Neutrophil (primary cell): ENCODE measurements at regions not wholly inside any gene's neighbourhood (a gene's known extent, or its start where the extent isn't known, plus 50 kb on each side); places are given as distances from the start of the nearest gene placed in this dataset.

ENCODE experiments used
- H3K27ac ChIP-seq: fragments of 200-600 bp; sonication (generic); 2 replicates; pipeline ENCODE4 v1.5.1; 2016; ENCODE audit warnings: mild to moderate bottlenecking, moderate library complexity
- H3K27me3 ChIP-seq: fragments of 200-600 bp; sonication (generic); 2 replicates; pipeline ENCODE4 v1.6.0; 2016; ENCODE audit warnings: mild to moderate bottlenecking
- H3K36me3 ChIP-seq: fragments of 200-600 bp; sonication (generic); 2 replicates; pipeline ENCODE4 v1.5.1; 2017
- H3K4me1 ChIP-seq, 2 experiments: fragments of 200-600 bp in 1 of 2; sonication (generic) in 1 of 2; 1 replicate in 1 of 2; 2 replicates in 1 of 2; pipeline versions ENCODE4 v1.5.1 to v1.6.1; 2013 to 2016; ENCODE audit warnings: low read depth in 1 of 2, low read length in 1 of 2, mild to moderate bottlenecking in 1 of 2, moderate library complexity in 1 of 2; ENCODE audit not compliant: control insufficient read depth in 1 of 2, insufficient read depth in 1 of 2
- H3K4me3 ChIP-seq, 2 experiments: fragments of 200-600 bp in 1 of 2; sonication (generic) in 1 of 2; 1 replicate in 1 of 2; 2 replicates in 1 of 2; pipeline ENCODE4 v1.5.1; 2013 to 2016; ENCODE audit warnings: low read depth in 1 of 2, low read length in 1 of 2, mild to moderate bottlenecking in 1 of 2, moderate library complexity in 1 of 2
- H3K9me3 ChIP-seq: fragments of 200-600 bp; sonication (generic); 2 replicates; pipeline ENCODE4 v1.5.1; 2016
- CTCF ChIP-seq: fragments of 200-600 bp; sonication (generic); IDR thresholded peaks from 2 replicates; pipeline ENCODE4 v1.5.1; 2016; ENCODE audit warnings: antibody characterized with exemption

DNA sequence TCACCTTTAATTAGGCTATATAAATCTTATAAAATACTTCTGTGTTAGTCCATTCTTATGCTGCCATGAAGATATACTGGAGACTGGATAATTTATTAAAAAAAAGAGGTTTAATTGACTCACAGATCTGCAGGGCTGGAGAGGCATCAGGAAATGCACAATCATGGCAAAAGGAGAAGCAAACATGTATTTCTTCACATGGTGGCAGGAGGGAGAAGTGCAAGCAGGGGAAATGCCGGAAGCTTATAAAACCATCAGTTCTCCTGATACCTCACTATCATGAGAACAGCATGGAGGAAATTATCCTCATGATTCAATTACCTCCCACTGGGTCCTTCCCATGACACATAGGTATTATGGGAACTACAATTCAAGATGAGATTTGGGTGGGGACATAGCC is 504.4 kb downstream of the RIT2 start:
- no peaks in the 10 kb centered on the region for H3K4me1 ChIP-seq
- no peaks in the 10 kb centered on the region for H3K9me3 ChIP-seq
- H3K4me3 ChIP-seq: no peak overlapping the region
- no peak for TF ChIP-seq CTCF
- H3K27me3 ChIP-seq: no peaks in the 10 kb centered on the region
- no peak overlapping the region for H3K27ac ChIP-seq
- no peaks in the 10 kb centered on the region for H3K36me3 ChIP-seq

DNA sequence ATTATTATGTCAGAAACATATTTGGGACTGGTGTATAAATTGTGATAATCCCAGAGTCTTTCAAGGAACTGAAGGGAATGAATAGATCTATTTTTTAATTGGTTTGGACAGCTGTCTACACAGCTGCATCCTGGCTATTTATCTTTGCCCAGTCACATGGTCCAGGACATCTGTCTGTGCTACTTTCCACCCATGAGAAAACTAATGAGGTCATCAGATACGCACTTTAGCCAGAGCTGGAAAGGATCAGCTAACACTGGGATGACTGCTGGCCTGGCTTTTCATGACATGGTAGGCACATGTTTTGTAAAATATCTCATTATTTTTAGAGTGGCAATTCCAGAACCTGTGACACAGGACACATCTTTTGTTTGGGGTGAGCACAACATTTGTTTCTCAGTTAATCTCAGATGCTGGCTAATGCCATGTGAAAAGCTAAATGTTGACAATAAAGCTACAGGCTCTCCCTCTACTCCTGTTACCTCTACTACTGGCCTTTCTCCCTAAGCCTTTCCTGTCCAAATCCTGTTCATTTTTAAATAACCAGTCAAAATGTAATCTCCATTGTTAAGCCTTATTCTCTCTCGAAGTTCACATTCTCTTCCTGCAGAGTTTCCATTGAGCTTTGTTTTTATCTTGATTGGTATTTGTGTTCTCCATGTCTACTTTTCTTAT is 500.7 kb downstream of the RIT2 start:
- no peaks in the 10 kb centered on the region for H3K36me3 ChIP-seq
- H3K27ac ChIP-seq: no peak overlapping the region
- no peak for TF ChIP-seq CTCF

DNA sequence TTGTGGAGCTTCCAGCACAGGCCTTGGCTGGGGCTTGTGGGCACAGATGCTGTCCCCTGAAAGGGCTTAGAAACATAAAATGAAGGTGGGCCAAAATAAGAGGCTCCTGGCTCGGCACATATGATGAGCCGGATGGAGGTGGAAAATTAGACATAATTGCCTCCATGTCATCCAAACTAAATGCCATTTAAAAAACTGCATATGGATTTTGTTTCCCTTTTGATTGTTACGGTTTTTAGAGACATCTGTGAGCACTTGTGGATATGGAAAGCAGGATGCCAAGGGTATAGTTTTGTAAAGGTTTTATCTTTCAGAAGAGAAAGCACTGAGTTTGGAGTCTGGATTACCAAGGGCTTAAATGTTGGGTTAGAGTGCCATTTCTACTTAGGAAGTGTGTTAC is 498.3 kb downstream of the RIT2 start:
- Histone ChIP-seq H3K9me3 (no peaks in the 10 kb centered on the region), H3K4me3 (no peak overlapping the region), H3K36me3 (no peaks in the 10 kb centered on the region), H3K27me3 (no peaks in the 10 kb centered on the region), H3K27ac (no peak overlapping the region), H3K4me1 (no peaks in the 10 kb centered on the region)
- TF ChIP-seq CTCF: no peak

More for the DNA sequence above, 500.7 kb downstream of the RIT2 start:
- no peaks in the 10 kb centered on the region for H3K9me3 ChIP-seq
- no peak overlapping the region for H3K4me3 ChIP-seq
- H3K27me3 ChIP-seq: no peaks in the 10 kb centered on the region
- H3K4me1 ChIP-seq: no peaks in the 10 kb centered on the region

- no peaks in the 10 kb centered on the region for H3K9me3 ChIP-seq
- no peak for TF ChIP-seq CTCF
- H3K27ac ChIP-seq: no peak overlapping the region
- no peaks in the 10 kb centered on the region for H3K27me3 ChIP-seq
- no peaks in the 10 kb centered on the region for H3K4me1 ChIP-seq
- no peak overlapping the region for H3K4me3 ChIP-seq
- H3K36me3 ChIP-seq: no peaks in the 10 kb centered on the region
Measured at GRCh38 chr18:42619771-42620170, 495.7 kb downstream of the RIT2 start.

DNA sequence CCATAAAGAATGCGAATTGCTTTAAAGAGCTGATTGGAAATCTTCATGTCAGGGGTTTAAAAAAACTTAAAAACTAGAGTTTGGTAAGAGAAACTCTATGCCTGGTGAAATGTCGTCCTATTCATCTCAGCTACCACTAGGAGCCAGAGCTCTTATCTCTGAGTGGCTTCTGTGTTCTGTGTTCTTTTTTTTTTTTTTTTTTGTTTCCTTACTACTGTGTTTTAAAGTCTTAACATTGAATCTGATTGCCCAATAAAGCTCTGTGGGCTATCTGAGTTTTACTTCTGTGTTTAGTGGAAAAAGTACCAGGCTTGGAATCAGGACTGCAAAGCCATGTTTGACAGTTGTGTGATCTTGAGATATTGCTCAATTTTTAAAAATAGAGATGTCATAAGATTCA is 494.8 kb downstream of the RIT2 start:
- no peak for TF ChIP-seq CTCF

More for the DNA sequence above, 494.8 kb downstream of the RIT2 start:
- no peaks in the 10 kb centered on the region for H3K27me3 ChIP-seq
- no peaks in the 10 kb centered on the region for H3K9me3 ChIP-seq
- H3K27ac ChIP-seq: no peak overlapping the region
- H3K36me3 ChIP-seq: no peaks in the 10 kb centered on the region
- no peak overlapping the region for H3K4me3 ChIP-seq
- no peaks in the 10 kb centered on the region for H3K4me1 ChIP-seq
